DMS 273 treated with DMSO at 0.1 percent for 48 hours (cell line): ENCODE measurements at regions not wholly inside any gene's neighbourhood (a gene's known extent, or its start where the extent isn't known, plus 50 kb on each side); places are given as distances from the start of the nearest gene placed in this dataset.
"Not testable (repeated sequence)": the region's sequence is repeated elsewhere in the genome, so short reads cannot be mapped to it uniquely, and the experiment has no call there.

Experiments used
- DNase-seq: peaks from one replicate; lab custom pipeline; 2025; lab: John Stamatoyannopoulos, UW

DNA sequence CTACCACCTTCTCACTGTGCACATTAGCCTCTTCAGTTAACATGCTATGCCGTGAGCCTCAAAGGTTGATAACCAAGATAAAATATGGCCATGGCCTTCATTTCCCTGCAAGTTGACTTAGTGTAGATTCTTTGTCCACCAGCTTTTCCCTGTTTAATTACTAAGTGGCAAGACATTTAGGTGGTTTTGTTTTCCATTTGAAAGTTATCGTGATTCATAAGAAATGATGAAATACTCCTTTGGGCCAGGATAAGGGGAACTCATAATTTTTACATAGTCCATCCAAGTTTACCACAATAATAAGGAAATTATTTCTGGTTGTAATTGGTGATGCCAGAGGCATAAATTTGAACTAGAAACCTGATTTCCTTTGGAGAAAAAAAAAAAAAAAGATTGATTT lies 609.6 kb downstream of the TAF11L14 start:
- no peak for DNase-seq

DNA sequence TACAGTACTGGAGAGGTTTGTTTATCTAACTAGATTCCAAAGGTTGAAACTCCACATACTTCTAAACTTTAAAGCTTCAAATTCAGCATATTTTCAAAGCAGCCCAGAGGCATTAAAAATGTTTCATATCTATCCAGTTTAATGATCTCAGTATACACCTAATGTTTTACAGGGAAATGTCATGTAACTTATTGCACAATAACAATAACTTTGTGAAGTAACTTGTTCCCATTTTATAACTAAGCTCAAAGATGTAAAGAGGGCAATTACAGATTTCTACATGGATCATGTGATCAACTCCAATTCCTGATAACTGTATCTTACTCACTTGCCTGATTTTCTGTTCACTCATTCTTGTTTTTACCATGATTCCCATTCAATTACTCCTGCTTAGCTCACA lies 610.0 kb downstream of the TAF11L14 start:
- DNase-seq: no peak

DNA sequence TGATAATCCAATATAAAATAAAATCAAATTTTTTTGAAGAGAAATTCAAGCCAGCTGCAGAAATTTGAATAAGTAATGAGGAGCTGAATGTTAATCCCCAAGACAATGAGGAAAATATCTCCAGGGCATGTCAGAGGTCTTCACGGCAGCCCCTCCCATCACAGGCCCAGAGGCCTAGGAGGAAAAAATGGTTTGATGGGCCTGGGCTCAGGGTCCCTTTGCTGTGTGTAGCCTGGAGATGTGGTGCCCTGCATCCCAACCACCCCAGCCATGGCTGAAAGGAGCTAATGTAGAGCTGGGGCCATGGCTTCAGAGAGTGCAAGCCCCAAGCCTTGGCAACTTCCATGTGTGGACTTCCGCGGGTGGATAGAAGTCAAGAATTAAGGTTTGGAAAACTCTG lies 618.3 kb downstream of the TAF11L14 start:
- no peak for DNase-seq

DNA sequence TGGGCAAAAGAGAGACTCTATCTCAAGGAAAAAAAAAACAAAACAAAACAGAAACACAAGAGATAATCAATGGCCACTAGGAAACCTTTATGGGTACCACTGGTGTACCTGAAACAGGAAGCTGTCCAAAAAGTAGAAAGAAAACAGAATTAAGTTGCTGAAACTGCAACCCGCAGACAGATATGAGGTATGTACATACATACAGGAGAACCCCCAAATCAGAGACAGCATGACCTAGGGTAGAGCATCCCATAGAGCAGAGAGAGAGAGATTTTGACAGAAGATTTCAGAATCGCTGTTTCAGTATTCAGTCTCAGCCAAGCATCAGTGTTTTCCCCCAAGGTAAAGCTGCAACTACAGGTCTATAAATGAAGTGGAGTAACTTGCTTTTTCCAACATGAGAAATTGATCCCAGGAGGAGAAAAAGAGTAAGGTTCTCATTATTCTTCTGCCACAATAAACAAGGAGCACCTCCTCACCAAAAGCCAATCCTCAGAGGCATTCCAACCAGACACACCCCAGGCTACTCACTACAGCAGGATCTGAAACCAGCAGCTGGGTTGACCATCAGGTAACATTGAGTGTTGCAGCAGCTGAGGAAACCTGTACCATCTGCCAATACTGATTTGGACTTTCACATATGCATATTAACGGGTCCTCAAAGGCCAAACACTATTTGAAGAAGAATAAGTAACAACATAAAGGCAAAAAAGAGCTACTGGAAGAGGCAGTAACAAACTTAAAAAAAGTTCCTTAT lies 630.0 kb downstream of the TAF11L14 start:
- no peak for DNase-seq

DNA sequence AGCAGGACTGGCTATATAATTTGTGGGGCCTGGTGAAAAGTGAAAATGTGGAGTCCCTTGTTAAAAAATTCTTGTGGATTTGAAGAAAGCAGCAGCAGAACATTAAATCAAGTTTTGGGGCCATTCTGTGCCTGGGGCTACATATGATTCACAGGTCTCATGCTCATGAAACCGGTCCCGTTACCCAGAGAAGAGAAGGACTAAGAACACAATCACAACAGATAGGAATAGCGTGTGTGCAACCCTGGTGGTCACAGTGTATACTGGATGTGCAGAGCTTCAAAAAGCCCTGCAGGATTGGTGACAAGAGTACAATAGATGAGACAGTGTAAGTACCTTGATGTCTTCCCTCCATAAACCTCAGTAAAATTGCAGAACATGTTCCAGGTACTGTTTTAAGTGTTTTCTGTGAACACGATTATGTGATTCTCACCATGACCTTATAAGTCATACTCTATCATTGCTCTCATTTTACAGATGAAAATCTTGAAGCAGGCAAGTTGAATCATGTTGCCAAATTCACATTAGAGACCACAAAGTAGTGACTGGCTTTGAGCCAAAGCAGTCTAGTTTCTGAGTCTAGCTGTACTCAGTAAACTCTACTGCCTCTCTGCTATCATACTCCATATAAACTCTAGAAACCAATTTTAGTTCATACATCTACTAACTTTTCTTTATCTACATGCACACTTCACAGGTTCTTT lies 636.5 kb downstream of the TAF11L14 start:
- no peak for DNase-seq

DNA sequence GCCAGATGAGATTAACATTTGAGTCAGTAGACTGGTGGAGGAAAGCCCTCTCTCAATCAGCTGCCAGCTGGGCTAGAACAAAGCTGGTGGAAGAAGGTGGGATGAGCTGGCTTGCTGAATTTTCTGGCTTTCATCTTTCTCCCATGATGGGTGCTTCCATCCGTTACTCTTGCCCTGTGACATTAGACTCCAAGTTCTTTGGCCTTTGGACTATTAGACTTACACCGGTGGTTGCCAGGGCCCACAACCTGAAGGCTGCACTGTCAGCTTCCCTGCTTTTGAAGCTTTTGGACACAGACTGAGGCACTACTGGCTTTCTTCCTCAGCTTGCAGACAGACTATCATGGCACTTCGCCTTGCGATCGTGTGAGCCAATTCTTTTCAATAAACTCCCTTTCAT lies 642.7 kb downstream of the TAF11L14 start:
- DNase-seq: no peak

DNA sequence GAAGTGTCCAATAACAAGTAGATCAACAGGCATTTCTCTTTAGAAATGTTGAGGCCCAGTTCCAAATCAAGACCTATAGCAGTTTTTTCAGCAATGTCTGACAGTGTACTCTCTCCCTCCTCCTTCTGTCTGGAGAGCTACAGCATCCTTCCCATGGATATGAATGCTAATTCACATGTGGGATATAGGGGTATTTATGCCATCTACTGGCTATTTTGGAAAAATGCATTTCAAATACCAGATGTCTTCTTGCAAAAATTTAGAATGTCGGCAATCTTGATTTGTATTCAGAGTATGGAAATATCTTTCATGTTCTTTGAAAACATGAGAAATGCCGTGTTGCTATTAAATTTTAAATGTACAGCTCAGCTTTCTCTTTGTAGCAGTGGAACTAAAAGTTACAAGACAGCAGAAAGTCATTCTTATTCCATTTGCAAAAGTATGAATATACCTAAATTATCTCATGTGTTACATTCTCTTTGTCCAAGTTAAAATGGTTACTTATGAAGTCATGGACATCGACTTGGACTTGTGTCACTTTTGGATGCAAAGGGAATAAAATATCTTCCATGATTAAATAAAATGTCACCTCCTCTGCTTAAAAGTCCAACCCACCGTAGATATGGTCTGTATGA lies 647.8 kb downstream of the TAF11L14 start:
- DNase-seq: peak; percentile 43

DNA sequence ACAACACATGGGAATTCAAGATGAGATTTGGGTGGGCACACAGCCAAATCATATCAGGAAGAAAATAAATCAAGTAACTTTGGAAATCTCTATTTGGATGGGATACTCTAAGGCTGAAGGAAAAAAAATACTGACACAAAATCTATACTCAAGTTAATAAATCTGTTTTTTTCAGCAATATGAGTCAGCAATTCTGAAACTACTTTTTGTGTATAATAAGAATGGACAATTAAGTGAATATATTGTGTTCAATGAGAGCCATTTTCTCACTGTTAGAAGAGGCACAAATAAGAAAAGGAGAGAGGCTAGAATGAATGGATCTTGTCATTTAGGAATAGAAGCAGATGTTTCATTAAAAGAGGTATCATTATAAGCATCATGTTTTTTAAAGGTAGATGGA lies 651.0 kb downstream of the TAF11L14 start:
- DNase-seq: no peak

DNA sequence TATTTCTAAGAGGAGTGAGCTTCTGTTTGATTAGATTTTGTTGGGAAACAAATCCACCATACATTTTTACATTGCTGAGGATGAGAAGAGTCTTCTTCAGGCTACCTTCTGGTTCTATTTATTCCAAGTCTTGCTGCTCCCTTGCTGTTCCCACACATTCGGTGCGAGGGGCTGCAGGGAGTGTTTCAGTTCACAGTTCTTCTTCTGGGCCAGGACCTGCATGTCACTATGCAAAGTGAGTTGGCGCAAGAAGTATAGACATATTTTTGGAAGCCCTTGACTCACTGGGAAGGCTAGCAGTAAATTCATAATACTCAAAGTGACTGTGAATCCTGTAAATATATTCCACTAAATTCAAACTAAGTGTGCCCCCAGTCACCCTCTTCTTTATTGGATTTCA lies 657.9 kb downstream of the TAF11L14 start:
- DNase-seq: no peak

DNA sequence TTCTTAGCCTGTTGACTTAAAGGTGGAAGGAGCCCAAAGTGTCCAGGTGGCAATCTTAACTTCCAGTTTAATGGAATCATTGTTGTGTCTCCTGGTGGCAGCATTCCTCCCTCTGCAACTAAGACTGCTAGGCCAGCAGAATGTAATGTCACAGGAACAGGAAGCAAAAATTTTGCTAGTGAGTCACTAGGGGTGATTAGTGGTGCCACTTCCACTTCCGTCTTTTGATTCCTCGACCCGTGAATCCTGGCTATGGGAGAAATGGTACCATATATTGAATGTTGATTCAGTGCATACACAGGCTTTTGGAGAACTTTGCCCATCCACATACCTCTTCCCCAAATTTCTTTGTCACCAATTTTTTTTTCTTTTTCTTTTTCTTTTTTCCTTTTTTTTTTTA lies 661.4 kb downstream of the TAF11L14 start:
- not testable (repeated sequence) for DNase-seq

DNA sequence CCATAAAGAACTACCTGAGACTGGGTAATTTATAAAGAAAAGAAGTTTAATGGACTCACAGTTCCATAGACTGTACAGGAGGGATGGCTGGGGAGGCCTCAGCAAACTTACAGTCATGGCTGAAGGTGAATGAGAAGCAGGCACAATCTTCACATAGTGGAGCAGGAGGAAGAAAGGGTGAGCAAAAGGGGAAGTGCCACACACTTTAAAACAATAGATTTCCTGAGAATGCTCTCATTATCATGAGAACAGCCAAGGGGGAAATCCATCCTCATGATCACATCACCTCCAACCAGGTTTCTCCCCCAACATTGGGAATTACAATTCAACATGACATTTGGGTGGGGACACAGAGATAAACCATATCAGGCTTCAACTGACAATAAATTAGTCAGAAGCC lies 664.9 kb downstream of the TAF11L14 start:
- DNase-seq: no peak

DNA sequence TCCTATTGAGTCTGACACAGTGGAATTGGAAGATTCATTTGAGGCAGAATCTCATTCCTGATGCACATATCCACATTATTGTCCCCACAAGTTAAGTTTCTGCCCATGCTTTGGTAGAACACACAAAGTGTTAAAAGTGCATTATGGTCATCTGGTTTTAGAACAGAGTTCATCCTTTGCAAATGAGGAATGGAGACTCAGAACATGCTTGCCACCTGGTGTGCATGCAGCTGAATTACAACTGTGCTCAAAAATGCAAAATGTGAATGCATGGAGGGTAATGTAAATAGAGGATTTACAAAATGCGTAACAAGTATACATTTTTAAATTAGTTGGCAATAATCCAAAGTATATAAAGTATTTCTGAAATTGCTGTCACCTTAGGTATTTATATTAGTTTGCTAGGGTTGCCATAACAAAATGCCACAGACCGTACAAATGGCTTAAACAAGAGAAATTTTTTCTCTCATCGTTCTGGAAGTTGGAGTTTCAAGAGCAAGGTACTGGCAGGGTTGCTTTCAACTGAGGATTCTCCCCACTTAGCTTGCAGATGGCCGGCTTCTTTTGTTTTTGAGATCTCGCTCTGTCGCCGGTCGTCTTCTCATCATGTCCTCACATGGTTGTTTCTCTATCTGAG lies 671.1 kb downstream of the TAF11L14 start:
- DNase-seq: peak; percentile 3

DNA sequence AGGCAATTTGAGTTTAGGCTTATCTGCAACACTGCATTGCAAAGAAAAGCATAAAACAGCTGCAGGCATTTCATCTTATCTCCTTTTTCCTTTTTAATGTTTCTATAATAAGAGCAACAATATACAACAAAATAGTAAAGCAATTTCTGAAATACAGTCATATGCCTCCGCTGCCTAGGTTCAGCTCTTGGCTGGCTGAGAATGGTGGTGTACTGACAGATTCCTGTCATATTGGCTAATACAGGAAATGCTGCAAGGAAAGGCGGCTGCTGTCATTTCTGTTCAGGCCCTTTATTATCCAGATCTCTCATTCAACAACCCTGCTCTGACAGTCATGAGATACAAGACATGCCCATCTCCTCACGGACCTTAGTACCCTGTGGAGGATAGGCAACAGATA lies 677.0 kb downstream of the TAF11L14 start:
- DNase-seq: no peak

DNA sequence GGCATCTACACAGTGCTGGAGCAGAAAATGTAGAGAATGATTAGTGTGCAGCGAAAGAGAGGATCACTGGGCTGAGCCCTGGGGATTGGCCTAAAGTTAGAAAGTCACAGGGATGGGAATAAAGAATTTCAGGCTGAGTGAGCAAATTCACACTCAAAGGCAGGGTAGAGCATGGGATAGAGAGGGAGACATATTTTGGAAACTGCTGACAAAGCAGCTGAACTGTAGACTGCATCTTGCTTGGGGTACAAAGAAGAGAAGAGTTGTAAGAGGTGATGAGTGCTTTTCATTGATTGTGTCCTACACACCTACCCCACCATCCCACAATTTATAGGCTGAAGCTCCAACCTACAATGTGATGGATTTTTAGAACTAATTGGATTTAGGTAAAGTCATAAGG lies 677.8 kb downstream of the TAF11L14 start:
- DNase-seq: no peak

DNA sequence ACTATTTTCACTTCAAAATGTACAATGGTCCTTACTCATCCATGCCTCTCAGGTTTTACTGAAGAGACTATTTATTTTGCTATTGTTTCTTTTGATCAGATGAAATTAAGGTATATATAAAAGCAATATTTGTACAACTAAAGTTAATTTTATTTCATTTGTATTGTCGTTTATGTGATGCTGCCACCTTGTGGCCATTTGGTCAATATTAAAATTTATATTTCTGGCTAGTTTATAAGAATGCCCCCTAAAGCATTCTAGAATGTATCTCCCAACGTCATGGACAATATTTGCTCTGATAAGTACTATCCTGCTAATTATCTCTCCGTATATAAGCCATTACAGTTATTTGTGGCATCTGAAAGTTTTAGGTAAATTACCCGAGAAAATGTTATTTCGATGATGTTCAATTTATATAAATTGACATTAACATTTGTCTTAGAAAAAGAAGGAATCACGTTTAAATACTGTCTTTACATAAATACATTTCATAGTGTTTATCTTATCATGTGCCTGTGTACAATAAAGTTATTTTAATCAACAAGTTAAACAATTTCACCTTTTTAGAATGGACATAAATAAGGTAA lies 680.0 kb downstream of the TAF11L14 start:
- no peak for DNase-seq

DNA sequence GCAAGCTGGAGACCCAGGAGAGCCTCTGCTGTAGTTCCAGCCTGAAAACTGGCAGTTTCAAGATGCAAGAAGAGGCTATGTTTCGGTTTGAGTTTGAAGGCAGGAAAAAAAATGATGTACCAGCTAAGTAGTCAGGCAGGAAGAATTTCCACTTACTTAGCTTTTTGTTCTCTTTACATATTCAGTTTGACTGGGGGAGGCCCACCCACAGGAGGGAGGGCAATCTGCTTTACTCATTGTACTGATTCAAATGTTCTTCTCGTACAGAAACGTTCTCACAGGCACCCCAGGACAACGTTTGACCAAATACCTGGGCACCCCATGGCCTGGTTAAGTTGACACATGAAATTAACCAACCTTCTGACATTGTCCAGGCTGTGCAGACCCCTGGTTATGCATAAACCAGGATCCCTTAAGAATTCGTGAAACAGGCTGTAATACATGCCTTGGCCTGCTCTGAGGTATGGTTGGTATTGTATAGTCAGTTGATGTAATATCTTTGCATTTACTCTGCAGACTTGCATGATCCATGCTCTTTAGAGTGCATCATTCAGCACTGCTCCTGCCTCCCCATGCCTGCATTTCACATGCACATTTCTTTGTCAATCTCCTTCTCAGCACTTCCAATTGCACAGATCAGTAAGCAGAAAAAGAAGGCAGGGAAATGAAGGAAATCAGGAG lies 687.1 kb downstream of the TAF11L14 start:
- no peak for DNase-seq

DNA sequence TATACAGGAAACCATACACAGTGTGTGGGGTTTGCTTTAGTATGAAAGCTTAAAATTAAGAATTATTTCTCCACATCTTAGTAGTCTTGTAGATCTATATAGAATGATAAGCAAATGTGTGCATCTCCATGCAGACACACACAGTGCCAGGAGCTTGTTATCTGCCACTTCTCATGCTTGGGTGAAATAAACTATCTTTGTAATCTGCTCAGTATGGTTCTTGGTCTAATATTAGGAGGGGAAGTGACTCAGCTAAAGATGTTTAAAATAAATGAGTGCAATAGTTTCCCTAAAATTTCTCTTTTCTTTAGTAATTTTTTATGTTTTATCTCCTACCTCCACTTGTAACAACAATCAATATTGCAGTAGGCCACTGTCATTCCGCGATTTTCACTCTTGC lies 689.6 kb downstream of the TAF11L14 start:
- DNase-seq: no peak

DNA sequence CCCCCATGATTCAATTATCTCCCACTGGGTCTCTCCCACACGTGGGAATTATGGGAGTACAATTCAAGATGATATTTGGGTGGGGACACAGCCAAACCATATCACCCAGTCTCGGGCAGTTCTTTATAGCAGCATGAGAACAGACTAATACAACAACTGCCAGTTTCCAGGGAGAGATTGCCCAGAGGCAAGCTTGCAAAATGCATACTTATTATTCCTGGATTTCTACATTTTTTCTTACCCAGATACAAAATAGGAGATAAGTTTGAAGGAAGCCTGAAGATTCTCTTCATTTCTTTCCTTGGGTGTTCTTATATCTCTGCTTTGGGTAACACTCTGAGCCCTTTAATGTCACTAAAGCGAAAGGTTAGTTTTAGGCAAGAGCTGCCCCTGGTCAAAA lies 691.2 kb downstream of the TAF11L14 start:
- no peak for DNase-seq

DNA sequence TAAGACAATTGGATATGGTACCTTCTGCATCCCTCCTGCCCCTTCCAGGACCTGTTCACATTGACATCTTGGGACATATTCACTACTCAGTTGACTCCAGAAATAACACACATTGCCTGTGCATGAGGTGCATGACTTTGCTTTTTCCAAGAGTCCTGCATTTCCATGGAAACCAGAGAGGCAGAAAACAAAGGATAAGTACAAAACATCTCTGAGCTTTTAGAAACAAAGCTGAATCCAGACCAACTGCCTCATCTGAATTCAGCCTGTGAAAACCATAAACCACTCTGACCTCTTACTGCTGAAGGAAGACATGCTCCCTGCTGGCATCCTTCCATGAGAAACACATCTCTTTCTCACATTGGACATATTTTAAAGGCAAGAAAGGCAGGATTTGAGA lies 695.1 kb downstream of the TAF11L14 start:
- DNase-seq: no peak

DNA sequence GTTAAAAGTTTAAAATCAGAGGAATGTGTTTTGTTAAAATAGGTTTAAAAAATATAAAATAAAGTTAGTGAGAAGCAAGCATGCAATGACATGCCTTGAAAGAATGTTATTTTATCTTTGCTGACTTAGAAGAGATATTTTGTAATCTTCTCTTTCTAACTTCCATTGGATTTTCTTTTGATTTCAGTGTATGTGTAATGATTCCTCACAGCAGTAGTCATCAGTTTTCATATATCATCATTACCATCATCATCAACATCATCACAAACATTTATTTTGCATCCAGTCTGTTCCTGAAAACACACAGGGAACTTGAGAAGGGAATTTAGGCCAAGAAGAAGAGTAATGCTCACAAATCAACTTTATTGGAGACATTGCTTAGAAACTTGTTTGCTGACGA lies 699.6 kb downstream of the TAF11L14 start:
- DNase-seq: no peak

DNA sequence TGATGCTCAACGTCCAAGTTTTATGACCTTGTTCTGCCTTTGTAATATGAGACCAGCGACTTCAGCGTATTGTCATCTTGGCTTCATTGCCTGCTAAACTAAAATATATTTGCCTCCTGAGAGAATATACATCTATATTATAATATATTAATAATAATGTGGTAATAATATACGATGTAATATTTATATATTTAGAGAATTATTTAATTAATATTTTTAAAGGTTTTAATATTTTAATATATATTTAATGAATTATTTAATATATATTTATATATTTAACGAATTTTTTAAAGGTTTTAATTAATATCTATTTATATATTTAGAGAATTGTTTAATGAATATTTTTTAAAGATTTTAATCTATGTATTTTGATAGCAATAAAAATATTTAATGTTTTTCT lies 700.7 kb downstream of the TAF11L14 start:
- no peak for DNase-seq

DNA sequence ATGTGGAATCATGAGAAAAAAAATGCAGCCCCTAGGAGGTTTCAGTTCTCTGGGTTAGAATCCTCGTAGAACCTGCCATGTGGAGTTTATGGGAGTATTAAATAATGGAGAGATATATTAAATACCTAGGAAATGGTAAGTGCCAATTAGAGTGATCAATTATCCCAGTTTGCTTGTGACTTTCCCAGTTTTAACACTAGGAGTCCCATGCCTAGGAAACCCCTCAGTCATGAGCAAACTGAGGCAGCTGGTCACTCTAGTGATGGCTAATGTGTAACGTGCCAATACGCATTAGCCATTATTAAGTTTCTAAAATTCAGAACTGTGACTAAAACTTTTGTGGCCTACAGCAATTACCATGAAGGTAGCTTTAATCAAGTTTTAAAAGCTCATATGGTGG lies 720.6 kb downstream of the TAF11L14 start:
- no peak for DNase-seq
